Osteoblast (primary cell): ENCODE measurements at regions not wholly inside any gene's neighbourhood (a gene's known extent, or its start where the extent isn't known, plus 50 kb on each side); places are given as distances from the start of the nearest gene placed in this dataset.

Experiments
- DNase-seq: peaks from one replicate; pipeline ENCODE4 v3.0.0; 2011; ENCODE audit warnings: low spot score, mixed read lengths; ENCODE audit not compliant: insufficient read length; ENCODE audit errors: missing footprints
- H2AFZ ChIP-seq: 2 replicates; pipeline ENCODE4 v1.6.0; 2011; ENCODE audit warnings: mild to moderate bottlenecking, low read length
- H3K27ac ChIP-seq: 2 replicates; pipeline ENCODE4 v1.5.1; 2011; ENCODE audit warnings: mild to moderate bottlenecking, low read depth, low read length, moderate library complexity
- H3K27me3 ChIP-seq: 2 replicates; pipeline ENCODE4 v1.6.0; 2012; ENCODE audit warnings: mild to moderate bottlenecking, control low read depth, inconsistent platforms, low read length, moderate library complexity; ENCODE audit not compliant: insufficient read depth
- H3K36me3 ChIP-seq: 2 replicates; pipeline ENCODE4 v1.5.1; 2011; ENCODE audit warnings: mild to moderate bottlenecking, low read length, control low read depth, moderate library complexity; ENCODE audit not compliant: insufficient read depth
- H3K4me1 ChIP-seq: 2 replicates; pipeline ENCODE4 v1.5.1; 2011; ENCODE audit warnings: mild to moderate bottlenecking, low read length, control low read depth, moderate library complexity; ENCODE audit not compliant: insufficient read depth
- H3K4me2 ChIP-seq: 2 replicates; pipeline ENCODE4 v1.6.0; 2011; ENCODE audit warnings: mild to moderate bottlenecking, low read length; ENCODE audit not compliant: insufficient read depth
- H3K4me3 ChIP-seq: fragments of 200-600 bp; sonication (generic); 3 replicates; pipeline ENCODE4 v1.5.1; 2012; ENCODE audit warnings: mild to moderate bottlenecking, low read length, inconsistent platforms; ENCODE audit not compliant: insufficient read depth
- H3K79me2 ChIP-seq: 2 replicates; pipeline ENCODE4 v1.6.0; 2012; ENCODE audit warnings: mild to moderate bottlenecking, low read length, control low read depth, inconsistent platforms; ENCODE audit not compliant: insufficient read depth
- H3K9me3 ChIP-seq: 2 replicates; pipeline ENCODE4 v1.5.1; 2011; ENCODE audit warnings: low read depth, low read length, control low read depth
- H4K20me1 ChIP-seq: 2 replicates; pipeline ENCODE4 v1.6.0; 2012; ENCODE audit warnings: mild to moderate bottlenecking, low read length, control low read depth; ENCODE audit not compliant: insufficient read depth
- TF ChIP-seq, protein P1 (sequence below): IDR thresholded peaks from 2 replicates; pipeline ENCODE4 v1.5.1; 2011; ENCODE audit warnings: mild to moderate bottlenecking, low read depth, low read length, moderate library complexity; ENCODE audit errors: extremely low read depth

DNA sequence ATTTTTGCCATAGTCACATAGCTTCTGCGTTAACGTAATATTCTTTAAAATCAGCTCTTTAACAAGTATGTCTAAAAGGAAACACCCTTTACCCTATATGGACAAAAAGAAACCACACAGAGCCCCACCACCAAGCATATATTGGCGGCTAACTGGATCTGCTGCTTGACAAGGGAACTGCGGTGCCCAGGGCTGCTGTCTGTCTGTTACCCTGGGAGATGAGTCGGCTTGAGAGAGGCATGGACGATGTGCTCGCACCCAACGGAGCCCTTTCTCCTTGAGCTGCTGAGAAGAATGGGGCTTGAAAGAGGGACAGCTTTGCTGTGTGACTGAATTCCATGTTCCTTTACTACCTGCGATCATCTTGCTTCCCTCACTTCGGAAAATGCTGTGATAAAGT lies 158.6 kb upstream of the SHB start:
- Histone ChIP-seq H3K79me2 (no peaks in the 10 kb centered on the region), H3K27ac (no peak overlapping the region), H4K20me1 (no peaks in the 10 kb centered on the region), H3K36me3 (no peaks in the 10 kb centered on the region), H3K9me3 (no peaks in the 10 kb centered on the region), H3K4me1 (peaks cover 6% of the 10 kb centered on the region), H3K4me3 (no peak overlapping the region), H3K27me3 (peaks cover 23% of the 10 kb centered on the region), H2AFZ (no peak overlapping the region), H3K4me2 (peak overlapping the region; percentile 13)
- TF ChIP-seq, protein P1, sequence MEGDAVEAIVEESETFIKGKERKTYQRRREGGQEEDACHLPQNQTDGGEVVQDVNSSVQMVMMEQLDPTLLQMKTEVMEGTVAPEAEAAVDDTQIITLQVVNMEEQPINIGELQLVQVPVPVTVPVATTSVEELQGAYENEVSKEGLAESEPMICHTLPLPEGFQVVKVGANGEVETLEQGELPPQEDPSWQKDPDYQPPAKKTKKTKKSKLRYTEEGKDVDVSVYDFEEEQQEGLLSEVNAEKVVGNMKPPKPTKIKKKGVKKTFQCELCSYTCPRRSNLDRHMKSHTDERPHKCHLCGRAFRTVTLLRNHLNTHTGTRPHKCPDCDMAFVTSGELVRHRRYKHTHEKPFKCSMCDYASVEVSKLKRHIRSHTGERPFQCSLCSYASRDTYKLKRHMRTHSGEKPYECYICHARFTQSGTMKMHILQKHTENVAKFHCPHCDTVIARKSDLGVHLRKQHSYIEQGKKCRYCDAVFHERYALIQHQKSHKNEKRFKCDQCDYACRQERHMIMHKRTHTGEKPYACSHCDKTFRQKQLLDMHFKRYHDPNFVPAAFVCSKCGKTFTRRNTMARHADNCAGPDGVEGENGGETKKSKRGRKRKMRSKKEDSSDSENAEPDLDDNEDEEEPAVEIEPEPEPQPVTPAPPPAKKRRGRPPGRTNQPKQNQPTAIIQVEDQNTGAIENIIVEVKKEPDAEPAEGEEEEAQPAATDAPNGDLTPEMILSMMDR = no peak
- DNase-seq = no peak

DNA sequence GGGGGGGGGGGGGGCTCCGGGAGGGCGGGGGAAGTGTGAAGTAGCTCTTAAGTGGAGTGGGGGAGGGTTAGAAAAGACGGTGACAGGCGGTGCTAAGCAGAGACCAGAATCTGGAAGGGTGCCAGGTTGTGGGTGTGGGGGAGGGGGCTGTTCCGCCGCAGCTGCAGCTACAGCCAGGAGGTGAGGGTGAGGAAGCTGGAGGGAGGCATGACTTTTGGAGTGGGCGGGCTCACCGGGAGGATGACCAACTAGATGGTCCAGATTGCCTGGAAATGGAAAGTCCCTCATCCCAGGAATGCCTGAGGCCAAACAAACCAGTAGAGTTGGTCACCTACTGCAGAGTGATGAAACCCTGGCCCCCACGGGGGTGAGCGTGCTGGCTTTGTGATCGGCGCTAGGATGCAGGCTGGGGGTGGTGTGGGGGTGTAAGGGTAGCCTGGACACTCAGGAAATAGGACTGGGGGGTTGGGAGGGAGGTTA lies 158.1 kb upstream of the SHB start:
- Histone ChIP-seq H3K36me3 (no peaks in the 10 kb centered on the region), H3K4me1 (peaks cover 6% of the 10 kb centered on the region), H3K4me3 (no peak overlapping the region), H4K20me1 (no peaks in the 10 kb centered on the region), H3K9me3 (no peaks in the 10 kb centered on the region), H3K27me3 (peaks cover 23% of the 10 kb centered on the region), H3K79me2 (no peaks in the 10 kb centered on the region), H2AFZ (no peak overlapping the region), H3K27ac (no peak overlapping the region), H3K4me2 (peak overlapping the region; percentile 13)
- peak; percentile 87 for DNase-seq
- TF ChIP-seq, protein P1 = no peak

DNA sequence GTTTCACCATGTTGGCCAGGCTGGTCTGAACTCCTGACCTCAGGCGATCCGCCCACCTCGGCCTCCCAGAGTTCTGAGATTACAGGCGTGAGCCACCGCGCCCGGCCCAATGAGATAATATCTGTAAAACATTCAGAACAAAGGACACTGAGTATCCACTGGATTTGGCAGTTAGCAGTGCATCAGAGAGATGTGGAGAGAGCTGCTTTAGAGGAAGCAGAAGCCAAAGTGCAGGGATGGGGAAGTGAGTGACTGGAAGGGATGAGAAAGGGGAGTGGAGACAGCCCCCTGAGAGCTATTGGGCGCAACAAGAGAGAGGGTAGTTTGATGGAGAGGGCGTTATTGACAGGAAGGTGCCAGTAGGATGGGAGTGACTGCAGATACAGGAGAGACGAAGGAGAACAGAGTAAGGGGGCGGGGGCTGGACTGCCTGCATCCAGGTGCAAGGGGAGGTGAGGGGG lies 157.5 kb upstream of the SHB start:
- peaks cover 23% of the 10 kb centered on the region for H3K27me3 ChIP-seq
- no peak for DNase-seq
- peaks cover 6% of the 10 kb centered on the region for H3K4me1 ChIP-seq
- H3K27ac ChIP-seq = no peak overlapping the region
- no peaks in the 10 kb centered on the region for H3K79me2 ChIP-seq
- H2AFZ ChIP-seq = peak overlapping the region; percentile 56
- no peak overlapping the region for H3K4me2 ChIP-seq
- H3K9me3 ChIP-seq = no peaks in the 10 kb centered on the region
- H3K36me3 ChIP-seq = no peaks in the 10 kb centered on the region
- H3K4me3 ChIP-seq = no peak overlapping the region
- no peaks in the 10 kb centered on the region for H4K20me1 ChIP-seq
- TF ChIP-seq, protein P1 = no peak

DNA sequence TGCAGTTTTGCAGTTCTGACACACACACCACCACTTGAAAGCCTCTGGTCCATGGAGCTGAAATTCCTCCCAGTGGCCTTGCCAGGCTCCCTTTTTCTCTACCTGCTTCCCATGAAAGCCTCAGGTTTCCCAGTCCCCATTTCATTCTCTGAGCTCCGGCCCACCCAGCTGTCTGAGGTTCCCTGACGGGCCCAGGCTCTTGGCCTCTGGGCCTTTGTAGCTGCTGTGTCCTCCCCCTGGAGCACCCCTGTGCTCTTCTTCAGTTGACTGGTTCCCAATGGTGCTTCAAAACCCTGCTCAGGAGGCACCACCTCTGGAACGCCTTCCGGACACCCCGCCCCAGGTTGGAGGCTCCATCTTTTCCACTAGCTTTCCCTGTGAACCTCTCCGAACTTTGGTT lies 155.9 kb upstream of the SHB start:
- H3K36me3 ChIP-seq = no peaks in the 10 kb centered on the region
- H3K27me3 ChIP-seq = peaks cover 18% of the 10 kb centered on the region
- H4K20me1 ChIP-seq = no peaks in the 10 kb centered on the region
- H3K9me3 ChIP-seq = no peaks in the 10 kb centered on the region
- no peak overlapping the region for H2AFZ ChIP-seq
- no peak overlapping the region for H3K27ac ChIP-seq
- no peak overlapping the region for H3K4me2 ChIP-seq
- DNase-seq = no peak
- H3K79me2 ChIP-seq = no peaks in the 10 kb centered on the region
- H3K4me1 ChIP-seq = peaks cover 6% of the 10 kb centered on the region
- H3K4me3 ChIP-seq = no peak overlapping the region
- TF ChIP-seq, protein P1 = no peak
